ENCODE measurements at regions not wholly inside any gene's neighbourhood (a gene's known extent, or its start where the extent isn't known, plus 50 kb on each side); places are given as distances from the start of the nearest gene placed in this dataset.

GRCh38 chr6:11878029-11878428, 99.4 kb upstream of the ADTRP start:
- no peak overlapping the region for H3K9ac ChIP-seq (ENCODE audit: low read length in 5 of 5)
- no peak overlapping the region for H3K27ac ChIP-seq (ENCODE audit: low read depth, low read length)
- no peak overlapping the region for H3K4me3 ChIP-seq (ENCODE audit: low read depth in 1 of 5, low read length in 5 of 5)
- no peaks in the 10 kb centered on the region for H3K4me1 ChIP-seq (ENCODE audit: control insufficient read depth in 5 of 5, insufficient read depth in 5 of 5, low read length in 5 of 5)
- no peaks in the 10 kb centered on the region for H3K9me3 ChIP-seq (ENCODE audit: control insufficient read depth in 5 of 5, low read length in 5 of 5)
- no peaks in the 10 kb centered on the region for H3K36me3 ChIP-seq (ENCODE audit: control insufficient read depth in 5 of 5, insufficient read depth in 5 of 5, low read length in 5 of 5)
- H3K27me3 ChIP-seq (ENCODE audit: control insufficient read depth in 5 of 5, insufficient read depth in 4 of 5, low read length in 5 of 5) = no peaks in the 10 kb centered on the region

GRCh38 chr6:11876934-11877433, 98.4 kb upstream of the ADTRP start:
- H3K27me3 ChIP-seq (ENCODE audit: control insufficient read depth in 5 of 5, insufficient read depth in 4 of 5, low read length in 5 of 5) = no peaks in the 10 kb centered on the region
- H3K4me3 ChIP-seq (ENCODE audit: low read depth in 1 of 5, low read length in 5 of 5) = no peak overlapping the region
- no peaks in the 10 kb centered on the region for H3K36me3 ChIP-seq (ENCODE audit: control insufficient read depth in 5 of 5, insufficient read depth in 5 of 5, low read length in 5 of 5)
- no peaks in the 10 kb centered on the region for H3K9me3 ChIP-seq (ENCODE audit: control insufficient read depth in 5 of 5, low read length in 5 of 5)
- no peak overlapping the region for H3K27ac ChIP-seq (ENCODE audit: low read depth, low read length)
- H3K9ac ChIP-seq (ENCODE audit: low read length in 5 of 5) = no peak overlapping the region
- H3K4me1 ChIP-seq (ENCODE audit: control insufficient read depth in 5 of 5, insufficient read depth in 5 of 5, low read length in 5 of 5) = no peaks in the 10 kb centered on the region

DNA sequence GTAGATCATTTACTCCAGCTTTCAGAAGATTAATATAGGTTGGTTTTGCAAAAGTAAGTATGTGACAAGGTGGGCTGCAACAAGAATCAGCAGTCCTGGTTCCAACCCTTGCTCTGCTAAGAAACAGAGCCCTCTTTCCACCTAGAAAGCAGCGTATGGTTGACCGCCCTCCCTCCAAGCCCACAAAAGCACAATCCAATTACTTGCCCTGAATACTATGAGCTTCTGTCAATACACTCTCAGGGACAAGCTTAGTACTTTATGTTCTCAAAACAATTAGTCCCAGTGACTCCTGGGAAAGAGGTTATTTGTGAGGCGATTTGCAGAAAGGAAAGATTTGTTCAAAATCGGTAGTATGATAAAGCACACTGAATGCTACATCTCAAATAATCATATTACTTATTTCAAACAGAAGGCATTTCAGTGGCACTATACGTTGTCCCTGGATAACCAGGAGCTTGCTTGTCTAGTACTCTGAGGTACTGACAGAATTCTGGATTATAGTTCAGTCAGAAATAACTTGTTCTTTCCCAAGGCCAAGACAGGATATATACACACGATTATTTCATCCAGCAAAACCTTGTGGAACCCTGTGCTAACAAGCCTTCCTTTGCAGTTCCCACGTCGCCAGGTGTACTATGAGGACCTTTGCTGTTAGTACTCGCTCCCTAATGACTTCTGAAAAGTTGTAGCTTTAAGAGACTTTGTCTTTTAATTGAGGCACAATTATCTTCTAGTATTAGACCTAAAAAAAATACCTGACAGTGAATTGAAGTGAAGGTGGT, 96.9 kb upstream of the ADTRP start:
- H3K9me3 ChIP-seq (ENCODE audit: control insufficient read depth in 5 of 5, low read length in 5 of 5) = no peaks in the 10 kb centered on the region
- H3K27me3 ChIP-seq (ENCODE audit: control insufficient read depth in 5 of 5, insufficient read depth in 4 of 5, low read length in 5 of 5) = no peaks in the 10 kb centered on the region
- H3K27ac ChIP-seq (ENCODE audit: low read depth, low read length) = no peak overlapping the region
- H3K9ac ChIP-seq (ENCODE audit: low read length in 5 of 5) = no peak overlapping the region
- no peak overlapping the region for H3K4me3 ChIP-seq (ENCODE audit: low read depth in 1 of 5, low read length in 5 of 5)
- H3K4me1 ChIP-seq (ENCODE audit: control insufficient read depth in 5 of 5, insufficient read depth in 5 of 5, low read length in 5 of 5) = no peaks in the 10 kb centered on the region
- no peaks in the 10 kb centered on the region for H3K36me3 ChIP-seq (ENCODE audit: control insufficient read depth in 5 of 5, insufficient read depth in 5 of 5, low read length in 5 of 5)

DNA sequence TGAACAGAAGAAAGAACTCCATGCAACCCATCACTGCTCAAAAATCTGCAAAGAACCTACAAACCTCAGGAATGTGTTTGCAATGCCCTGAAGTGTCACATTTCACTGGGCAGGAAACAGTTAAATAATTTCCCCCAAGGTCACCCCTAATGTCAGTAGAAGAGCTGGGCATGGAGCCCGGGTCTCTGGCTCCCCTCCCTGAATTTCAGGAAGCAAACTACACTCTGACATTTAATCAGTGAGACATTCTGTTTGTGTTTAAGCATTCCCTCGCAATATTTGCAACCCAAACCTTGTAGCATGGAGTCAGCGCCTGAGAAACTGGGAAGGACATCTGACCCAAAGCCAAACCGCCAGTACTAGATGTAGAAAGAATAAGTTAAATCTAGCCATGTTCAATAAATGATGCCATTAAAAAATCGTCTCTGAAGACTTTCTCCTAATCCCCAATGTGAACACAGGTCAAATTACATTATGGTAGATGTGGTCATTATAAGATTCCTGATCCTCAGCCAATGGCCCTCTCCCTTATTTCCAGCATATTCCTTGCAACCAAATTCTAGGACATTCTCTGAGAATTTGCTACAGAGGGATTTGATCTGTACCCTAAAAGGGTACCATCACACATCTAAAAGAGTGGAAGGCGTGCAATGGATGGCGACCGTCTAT, 91.2 kb upstream of the ADTRP start:
- no peak overlapping the region for H3K27ac ChIP-seq (ENCODE audit: low read depth, low read length)
- H3K27me3 ChIP-seq (ENCODE audit: control insufficient read depth in 5 of 5, insufficient read depth in 4 of 5, low read length in 5 of 5) = no peaks in the 10 kb centered on the region
- H3K4me3 ChIP-seq (ENCODE audit: low read depth in 1 of 5, low read length in 5 of 5) = no peak overlapping the region
- H3K9me3 ChIP-seq (ENCODE audit: control insufficient read depth in 5 of 5, low read length in 5 of 5) = no peaks in the 10 kb centered on the region
- no peak overlapping the region for H3K9ac ChIP-seq (ENCODE audit: low read length in 5 of 5)
- no peaks in the 10 kb centered on the region for H3K36me3 ChIP-seq (ENCODE audit: control insufficient read depth in 5 of 5, insufficient read depth in 5 of 5, low read length in 5 of 5)
- peaks cover 0 to 7% (median 5%) of the 10 kb centered on the region in 5 donors for H3K4me1 ChIP-seq (ENCODE audit: control insufficient read depth in 5 of 5, insufficient read depth in 5 of 5, low read length in 5 of 5)

GRCh38 chr6:11868392-11868791, 89.8 kb upstream of the ADTRP start:
- H3K27me3 ChIP-seq (ENCODE audit: control insufficient read depth in 5 of 5, insufficient read depth in 4 of 5, low read length in 5 of 5) = no peaks in the 10 kb centered on the region
- no peaks in the 10 kb centered on the region for H3K9me3 ChIP-seq (ENCODE audit: control insufficient read depth in 5 of 5, low read length in 5 of 5)
- H3K4me1 ChIP-seq (ENCODE audit: control insufficient read depth in 5 of 5, insufficient read depth in 5 of 5, low read length in 5 of 5) = peaks cover 0 to 7% (median 5%) of the 10 kb centered on the region in 5 donors
- H3K27ac ChIP-seq (ENCODE audit: low read depth, low read length) = no peak overlapping the region
- no peak overlapping the region for H3K9ac ChIP-seq (ENCODE audit: low read length in 5 of 5)
- H3K4me3 ChIP-seq (ENCODE audit: low read depth in 1 of 5, low read length in 5 of 5) = no peak overlapping the region
- H3K36me3 ChIP-seq (ENCODE audit: control insufficient read depth in 5 of 5, insufficient read depth in 5 of 5, low read length in 5 of 5) = no peaks in the 10 kb centered on the region

DNA sequence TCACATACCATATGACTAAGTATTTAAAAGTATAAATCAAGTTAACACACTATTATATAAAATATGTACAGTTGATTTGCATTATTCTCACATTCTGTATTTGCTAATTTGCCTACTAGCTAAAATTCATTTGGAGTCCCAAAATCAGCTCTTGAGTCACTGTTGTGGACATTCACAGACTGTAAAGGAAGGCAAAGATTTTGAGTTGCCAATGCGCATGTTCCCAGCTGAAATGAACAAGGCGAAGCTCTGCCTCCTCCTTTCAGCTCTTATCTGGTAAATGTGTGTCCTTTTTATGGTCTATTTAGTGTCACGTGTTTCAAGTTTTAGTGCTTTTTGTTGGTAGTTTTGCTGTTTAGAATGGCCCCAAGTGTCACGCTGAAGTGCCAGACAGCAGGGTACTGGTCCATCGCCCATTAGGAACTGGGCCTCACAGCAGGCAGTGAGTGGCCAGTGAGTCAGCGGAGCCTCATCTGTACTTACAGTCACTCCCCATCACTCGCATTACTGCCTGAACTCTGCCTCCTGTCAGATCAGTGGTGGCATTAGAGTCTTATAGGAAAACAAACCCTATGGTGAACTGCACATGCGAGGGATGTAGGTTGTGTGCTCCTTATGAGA, 87.2 kb upstream of the ADTRP start:
- no peak overlapping the region for H3K4me3 ChIP-seq (ENCODE audit: low read depth in 1 of 5, low read length in 5 of 5)
- H3K9ac ChIP-seq (ENCODE audit: low read length in 5 of 5) = no peak overlapping the region
- H3K27ac ChIP-seq (ENCODE audit: low read depth, low read length) = no peak overlapping the region

DNA sequence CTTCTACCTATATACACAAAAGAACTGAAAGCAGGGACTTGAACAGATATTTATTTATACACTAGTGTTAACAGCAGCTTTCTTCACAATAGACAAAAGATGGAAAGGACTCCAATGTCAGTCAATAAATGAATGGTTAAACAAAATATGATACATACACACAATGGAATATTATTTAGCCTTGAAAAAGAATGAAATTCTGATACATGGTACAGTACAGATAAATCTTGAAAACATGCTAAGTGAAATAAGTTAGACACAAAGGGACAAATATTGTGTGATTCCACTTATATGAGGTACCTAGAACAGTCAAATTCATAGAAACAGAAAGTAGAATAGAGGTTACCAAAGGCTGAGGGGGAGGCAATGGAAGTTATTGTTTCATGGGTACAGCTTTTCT, 79.8 kb upstream of the ADTRP start:
- H3K27me3 ChIP-seq (ENCODE audit: control insufficient read depth in 5 of 5, insufficient read depth in 4 of 5, low read length in 5 of 5) = no peaks in the 10 kb centered on the region
- H3K4me3 ChIP-seq (ENCODE audit: low read depth in 1 of 5, low read length in 5 of 5) = no peak overlapping the region
- H3K27ac ChIP-seq (ENCODE audit: low read depth, low read length) = no peak overlapping the region
- no peaks in the 10 kb centered on the region for H3K9me3 ChIP-seq (ENCODE audit: control insufficient read depth in 5 of 5, low read length in 5 of 5)
- no peak overlapping the region for H3K9ac ChIP-seq (ENCODE audit: low read length in 5 of 5)
- peaks cover 3 to 14% (median 7%) of the 10 kb centered on the region in 5 donors for H3K4me1 ChIP-seq (ENCODE audit: control insufficient read depth in 5 of 5, insufficient read depth in 5 of 5, low read length in 5 of 5)
- H3K36me3 ChIP-seq (ENCODE audit: control insufficient read depth in 5 of 5, insufficient read depth in 5 of 5, low read length in 5 of 5) = no peaks in the 10 kb centered on the region

More for the DNA sequence above, 87.2 kb upstream of the ADTRP start:
- Histone ChIP-seq H3K9me3 (ENCODE audit: control insufficient read depth in 5 of 5, low read length in 5 of 5) (no peaks in the 10 kb centered on the region), H3K4me1 (ENCODE audit: control insufficient read depth in 5 of 5, insufficient read depth in 5 of 5, low read length in 5 of 5) (peaks cover 0 to 7% (median 5%) of the 10 kb centered on the region in 5 donors), H3K36me3 (ENCODE audit: control insufficient read depth in 5 of 5, insufficient read depth in 5 of 5, low read length in 5 of 5) (no peaks in the 10 kb centered on the region), H3K27me3 (ENCODE audit: control insufficient read depth in 5 of 5, insufficient read depth in 4 of 5, low read length in 5 of 5) (no peaks in the 10 kb centered on the region)

- Histone ChIP-seq H3K9ac (ENCODE audit: low read length in 5 of 5) (no peak overlapping the region), H3K27me3 (ENCODE audit: control insufficient read depth in 5 of 5, insufficient read depth in 4 of 5, low read length in 5 of 5) (no peaks in the 10 kb centered on the region), H3K4me1 (ENCODE audit: control insufficient read depth in 5 of 5, insufficient read depth in 5 of 5, low read length in 5 of 5) (peaks cover 3 to 15% (median 7%) of the 10 kb centered on the region in 5 donors), H3K27ac (ENCODE audit: low read depth, low read length) (no peak overlapping the region), H3K9me3 (ENCODE audit: control insufficient read depth in 5 of 5, low read length in 5 of 5) (no peaks in the 10 kb centered on the region), H3K36me3 (ENCODE audit: control insufficient read depth in 5 of 5, insufficient read depth in 5 of 5, low read length in 5 of 5) (no peaks in the 10 kb centered on the region), H3K4me3 (ENCODE audit: low read depth in 1 of 5, low read length in 5 of 5) (no peak overlapping the region)
These were observed 77.1 kb upstream of the ADTRP start for GRCh38 chr6:11855743-11856142.

- no peak overlapping the region for H3K27ac ChIP-seq (ENCODE audit: low read depth, low read length)
- peaks cover 3 to 15% (median 7%) of the 10 kb centered on the region in 5 donors for H3K4me1 ChIP-seq (ENCODE audit: control insufficient read depth in 5 of 5, insufficient read depth in 5 of 5, low read length in 5 of 5)
- no peak overlapping the region for H3K9ac ChIP-seq (ENCODE audit: low read length in 5 of 5)
- H3K27me3 ChIP-seq (ENCODE audit: control insufficient read depth in 5 of 5, insufficient read depth in 4 of 5, low read length in 5 of 5) = no peaks in the 10 kb centered on the region
- H3K4me3 ChIP-seq (ENCODE audit: low read depth in 1 of 5, low read length in 5 of 5) = no peak overlapping the region
- no peaks in the 10 kb centered on the region for H3K9me3 ChIP-seq (ENCODE audit: control insufficient read depth in 5 of 5, low read length in 5 of 5)
- no peaks in the 10 kb centered on the region for H3K36me3 ChIP-seq (ENCODE audit: control insufficient read depth in 5 of 5, insufficient read depth in 5 of 5, low read length in 5 of 5)
These were observed 76.0 kb upstream of the ADTRP start for GRCh38 chr6:11854408-11855165.
